ENCODE measurements at regions not wholly inside any gene's neighbourhood (a gene's known extent, or its start where the extent isn't known, plus 50 kb on each side); places are given as distances from the start of the nearest gene placed in this dataset.

- H3K79me2 ChIP-seq (ENCODE audit: control insufficient read depth, insufficient read depth, low read length, poor library complexity), result no peaks in the 10 kb centered on the region
- H3K4me3 ChIP-seq (ENCODE audit: low read depth, low read length), result no peak overlapping the region
- H3K14ac ChIP-seq (ENCODE audit: low read length), result no peak overlapping the region
- H3K27me3 ChIP-seq (ENCODE audit: insufficient read depth, low read length), result no peaks in the 10 kb centered on the region
- no peak overlapping the region for H2AFZ ChIP-seq (ENCODE audit: insufficient read depth, low read length, poor library complexity)
- H3K4me2 ChIP-seq (ENCODE audit: low read length), result no peak overlapping the region
- no peak for DNase-seq
- no peaks in the 10 kb centered on the region for H3K9me3 ChIP-seq (ENCODE audit: insufficient read depth, low read depth, low read length)
- no peak overlapping the region for H4K12ac ChIP-seq (ENCODE audit: low read depth, low read length)
- no peak overlapping the region for H4K91ac ChIP-seq (ENCODE audit: low read depth, low read length)
- H3K4me1 ChIP-seq (ENCODE audit: control insufficient read depth in 1 of 2, insufficient read depth in 2 of 2, low read length in 2 of 2), result no peaks in the 10 kb centered on the region
- no peak overlapping the region for H2BK120ac ChIP-seq (ENCODE audit: insufficient read depth, low read length, poor library complexity)
- H3K9ac ChIP-seq (ENCODE audit: low read length), result no peak overlapping the region
- H2AK5ac ChIP-seq (ENCODE audit: low read length), result no peak overlapping the region
- H3K79me1 ChIP-seq (ENCODE audit: low read length), result no peaks in the 10 kb centered on the region
- H3K4ac ChIP-seq (ENCODE audit: low read depth, low read length), result no peak overlapping the region
- H3K27ac ChIP-seq (ENCODE audit: low read depth, low read length), result no peak overlapping the region
- no peak overlapping the region for H2BK5ac ChIP-seq (ENCODE audit: low read depth, low read length, poor library complexity)
- no CpG with 5 or more reads among the region's 2 CpGs for WGBS (ENCODE audit: extremely low coverage, insufficient coverage, insufficient read length)
- no peak overlapping the region for H3K23ac ChIP-seq (ENCODE audit: low read length)
- H3K18ac ChIP-seq (ENCODE audit: low read length), result no peak overlapping the region
- no peak overlapping the region for H2BK12ac ChIP-seq (ENCODE audit: low read length)
- H4K8ac ChIP-seq (ENCODE audit: low read depth, low read length), result no peak overlapping the region
- H3K36me3 ChIP-seq (ENCODE audit: control insufficient read depth in 1 of 2, insufficient read depth in 2 of 2, low read length in 2 of 2), result no peaks in the 10 kb centered on the region
Measured at GRCh38 chr3:78497767-78498166, 1270.0 kb downstream of the ROBO1 start.

- no peak overlapping the region for H2BK120ac ChIP-seq (ENCODE audit: insufficient read depth, low read length, poor library complexity)
- H2BK5ac ChIP-seq (ENCODE audit: low read depth, low read length, poor library complexity), result no peak overlapping the region
- H3K79me1 ChIP-seq (ENCODE audit: low read length), result no peaks in the 10 kb centered on the region
- no peak overlapping the region for H3K23ac ChIP-seq (ENCODE audit: low read length)
- H3K36me3 ChIP-seq (ENCODE audit: control insufficient read depth in 1 of 2, insufficient read depth in 2 of 2, low read length in 2 of 2), result no peaks in the 10 kb centered on the region
- H3K18ac ChIP-seq (ENCODE audit: low read length), result no peak overlapping the region
- H3K27ac ChIP-seq (ENCODE audit: low read depth, low read length), result no peak overlapping the region
- no peak overlapping the region for H2AFZ ChIP-seq (ENCODE audit: insufficient read depth, low read length, poor library complexity)
- no peak overlapping the region for H3K9ac ChIP-seq (ENCODE audit: low read length)
- H3K4ac ChIP-seq (ENCODE audit: low read depth, low read length), result no peak overlapping the region
- no peak overlapping the region for H2AK5ac ChIP-seq (ENCODE audit: low read length)
- no peak overlapping the region for H3K14ac ChIP-seq (ENCODE audit: low read length)
- H3K27me3 ChIP-seq (ENCODE audit: insufficient read depth, low read length), result no peaks in the 10 kb centered on the region
- no peak overlapping the region for H3K4me3 ChIP-seq (ENCODE audit: low read depth, low read length)
- H4K12ac ChIP-seq (ENCODE audit: low read depth, low read length), result no peak overlapping the region
- no peaks in the 10 kb centered on the region for H3K79me2 ChIP-seq (ENCODE audit: control insufficient read depth, insufficient read depth, low read length, poor library complexity)
- no peak overlapping the region for H3K4me2 ChIP-seq (ENCODE audit: low read length)
- no peak overlapping the region for H4K8ac ChIP-seq (ENCODE audit: low read depth, low read length)
- no peaks in the 10 kb centered on the region for H3K9me3 ChIP-seq (ENCODE audit: insufficient read depth, low read depth, low read length)
- WGBS (ENCODE audit: extremely low coverage, insufficient coverage, insufficient read length), result no CpG with 5 or more reads among the region's 4 CpGs
- peaks cover 0 to 8% of the 10 kb centered on the region in 2 experiments for H3K4me1 ChIP-seq (ENCODE audit: control insufficient read depth in 1 of 2, insufficient read depth in 2 of 2, low read length in 2 of 2)
- H2BK12ac ChIP-seq (ENCODE audit: low read length), result no peak overlapping the region
- no peak overlapping the region for H4K91ac ChIP-seq (ENCODE audit: low read depth, low read length)
- DNase-seq, result peak in 1 of 2 donors; percentile 2
Measured at GRCh38 chr3:78506061-78506460, 1261.7 kb downstream of the ROBO1 start.

- H4K8ac ChIP-seq (ENCODE audit: low read depth, low read length), result no peak overlapping the region
- H3K9ac ChIP-seq (ENCODE audit: low read length), result no peak overlapping the region
- H3K4me2 ChIP-seq (ENCODE audit: low read length), result no peak overlapping the region
- no peak overlapping the region for H2BK120ac ChIP-seq (ENCODE audit: insufficient read depth, low read length, poor library complexity)
- no peak overlapping the region for H3K23ac ChIP-seq (ENCODE audit: low read length)
- no peaks in the 10 kb centered on the region for H3K79me2 ChIP-seq (ENCODE audit: control insufficient read depth, insufficient read depth, low read length, poor library complexity)
- no peak overlapping the region for H3K14ac ChIP-seq (ENCODE audit: low read length)
- H3K27ac ChIP-seq (ENCODE audit: low read depth, low read length), result peak overlapping the region; percentile 76
- no peaks in the 10 kb centered on the region for H3K79me1 ChIP-seq (ENCODE audit: low read length)
- H2AFZ ChIP-seq (ENCODE audit: insufficient read depth, low read length, poor library complexity), result no peak overlapping the region
- no peak for DNase-seq
- H3K4ac ChIP-seq (ENCODE audit: low read depth, low read length), result no peak overlapping the region
- H4K12ac ChIP-seq (ENCODE audit: low read depth, low read length), result no peak overlapping the region
- H2AK5ac ChIP-seq (ENCODE audit: low read length), result no peak overlapping the region
- H3K27me3 ChIP-seq (ENCODE audit: insufficient read depth, low read length), result no peaks in the 10 kb centered on the region
- H3K18ac ChIP-seq (ENCODE audit: low read length), result no peak overlapping the region
- WGBS (ENCODE audit: extremely low coverage, insufficient coverage, insufficient read length), result no CpG with 5 or more reads among the region's 2 CpGs
- H3K9me3 ChIP-seq (ENCODE audit: insufficient read depth, low read depth, low read length), result no peaks in the 10 kb centered on the region
- no peaks in the 10 kb centered on the region for H3K36me3 ChIP-seq (ENCODE audit: control insufficient read depth in 1 of 2, insufficient read depth in 2 of 2, low read length in 2 of 2)
- no peak overlapping the region for H2BK5ac ChIP-seq (ENCODE audit: low read depth, low read length, poor library complexity)
- H3K4me1 ChIP-seq (ENCODE audit: control insufficient read depth in 1 of 2, insufficient read depth in 2 of 2, low read length in 2 of 2), result peaks cover 0 to 8% of the 10 kb centered on the region in 2 experiments
- H4K91ac ChIP-seq (ENCODE audit: low read depth, low read length), result no peak overlapping the region
- H3K4me3 ChIP-seq (ENCODE audit: low read depth, low read length), result no peak overlapping the region
- no peak overlapping the region for H2BK12ac ChIP-seq (ENCODE audit: low read length)
Measured at GRCh38 chr3:78506581-78507195, 1261.1 kb downstream of the ROBO1 start.

- Histone ChIP-seq H2AK5ac (ENCODE audit: low read length) (no peak overlapping the region), H3K79me1 (ENCODE audit: low read length) (no peaks in the 10 kb centered on the region), H2BK5ac (ENCODE audit: low read depth, low read length, poor library complexity) (no peak overlapping the region), H3K4ac (ENCODE audit: low read depth, low read length) (no peak overlapping the region), H3K27ac (ENCODE audit: low read depth, low read length) (peak overlapping the region; percentile 76), H3K4me2 (ENCODE audit: low read length) (peak overlapping the region; percentile 41), H2AFZ (ENCODE audit: insufficient read depth, low read length, poor library complexity) (no peak overlapping the region), H3K36me3 (ENCODE audit: control insufficient read depth in 1 of 2, insufficient read depth in 2 of 2, low read length in 2 of 2) (no peaks in the 10 kb centered on the region), H3K4me3 (ENCODE audit: low read depth, low read length) (no peak overlapping the region), H3K9me3 (ENCODE audit: insufficient read depth, low read depth, low read length) (no peaks in the 10 kb centered on the region), H3K27me3 (ENCODE audit: insufficient read depth, low read length) (no peaks in the 10 kb centered on the region), H3K4me1 (ENCODE audit: control insufficient read depth in 1 of 2, insufficient read depth in 2 of 2, low read length in 2 of 2) (peaks cover 0 to 8% of the 10 kb centered on the region in 2 experiments), H2BK120ac (ENCODE audit: insufficient read depth, low read length, poor library complexity) (no peak overlapping the region), H3K9ac (ENCODE audit: low read length) (no peak overlapping the region), H3K79me2 (ENCODE audit: control insufficient read depth, insufficient read depth, low read length, poor library complexity) (no peaks in the 10 kb centered on the region), H3K14ac (ENCODE audit: low read length) (no peak overlapping the region), H4K91ac (ENCODE audit: low read depth, low read length) (no peak overlapping the region), H4K8ac (ENCODE audit: low read depth, low read length) (no peak overlapping the region), H3K23ac (ENCODE audit: low read length) (no peak overlapping the region), H4K12ac (ENCODE audit: low read depth, low read length) (no peak overlapping the region), H2BK12ac (ENCODE audit: low read length) (no peak overlapping the region), H3K18ac (ENCODE audit: low read length) (no peak overlapping the region)
- peak in 1 of 2 donors; percentile 11 for DNase-seq
- WGBS (ENCODE audit: extremely low coverage, insufficient coverage, insufficient read length), result no CpG with 5 or more reads among the region's 6 CpGs
Measured at GRCh38 chr3:78507196-78507984, 1260.4 kb downstream of the ROBO1 start.
